NCI-H2196 (cell line): ENCODE measurements at regions not wholly inside any gene's neighbourhood (a gene's known extent, or its start where the extent isn't known, plus 50 kb on each side); places are given as distances from the start of the nearest gene placed in this dataset.

Source experiments
- DNase-seq: peaks from one replicate; lab custom pipeline; 2025; ENCODE audit not compliant: unreplicated experiment; lab: John Stamatoyannopoulos, UW

GRCh38 chr11:110003426-110003825 is 89.8 kb upstream of the ZC3H12C start:
- DNase-seq: no peak

GRCh38 chr11:110011595-110011994 is 81.6 kb upstream of the ZC3H12C start:
- DNase-seq: no peak

- DNase-seq: no peak
Observed at GRCh38 chr11:110015695-110016094, 77.5 kb upstream of the ZC3H12C start.

GRCh38 chr11:110019675-110020074 is 73.5 kb upstream of the ZC3H12C start:
- no peak for DNase-seq

- no peak for DNase-seq
Observed at GRCh38 chr11:110022548-110022947, 70.6 kb upstream of the ZC3H12C start.

GRCh38 chr11:110023711-110024110 is 69.5 kb upstream of the ZC3H12C start:
- no peak for DNase-seq

- DNase-seq: no peak
Observed at GRCh38 chr11:110026858-110027626, 66.2 kb upstream of the ZC3H12C start.

- DNase-seq: no peak
Observed at GRCh38 chr11:110027627-110028371, 65.4 kb upstream of the ZC3H12C start.

- no peak for DNase-seq
Observed at GRCh38 chr11:110028921-110029320, 64.3 kb upstream of the ZC3H12C start.

- no peak for DNase-seq
Observed at GRCh38 chr11:110029714-110030113, 63.5 kb upstream of the ZC3H12C start.

- no peak for DNase-seq
Observed at GRCh38 chr11:110031171-110031570, 62.0 kb upstream of the ZC3H12C start.

GRCh38 chr11:110032259-110032658 is 60.9 kb upstream of the ZC3H12C start:
- no peak for DNase-seq

- DNase-seq: no peak
Observed at GRCh38 chr11:110032957-110033570, 60.1 kb upstream of the ZC3H12C start.

- no peak for DNase-seq
Observed at GRCh38 chr11:110034806-110035205, 58.4 kb upstream of the ZC3H12C start.

- DNase-seq: no peak
Observed at GRCh38 chr11:110035357-110035756, 57.8 kb upstream of the ZC3H12C start.

- no peak for DNase-seq
Observed at GRCh38 chr11:110038201-110038600, 55.0 kb upstream of the ZC3H12C start.
